GM12872 (cell line): ENCODE measurements at regions not wholly inside any gene's neighbourhood (a gene's known extent, or its start where the extent isn't known, plus 50 kb on each side); places are given as distances from the start of the nearest gene placed in this dataset.

Experiments
- TF ChIP-seq, protein P1 (sequence below): IDR thresholded peaks from 3 replicates; pipeline ENCODE4 v1.5.1; 2011; ENCODE audit warnings: low read depth, mild to moderate bottlenecking, low read length, moderate library complexity; ENCODE audit not compliant: insufficient read depth

GRCh38 chr20:6509374-6509773, 258.1 kb upstream of the BMP2 start:
- TF ChIP-seq, protein P1, sequence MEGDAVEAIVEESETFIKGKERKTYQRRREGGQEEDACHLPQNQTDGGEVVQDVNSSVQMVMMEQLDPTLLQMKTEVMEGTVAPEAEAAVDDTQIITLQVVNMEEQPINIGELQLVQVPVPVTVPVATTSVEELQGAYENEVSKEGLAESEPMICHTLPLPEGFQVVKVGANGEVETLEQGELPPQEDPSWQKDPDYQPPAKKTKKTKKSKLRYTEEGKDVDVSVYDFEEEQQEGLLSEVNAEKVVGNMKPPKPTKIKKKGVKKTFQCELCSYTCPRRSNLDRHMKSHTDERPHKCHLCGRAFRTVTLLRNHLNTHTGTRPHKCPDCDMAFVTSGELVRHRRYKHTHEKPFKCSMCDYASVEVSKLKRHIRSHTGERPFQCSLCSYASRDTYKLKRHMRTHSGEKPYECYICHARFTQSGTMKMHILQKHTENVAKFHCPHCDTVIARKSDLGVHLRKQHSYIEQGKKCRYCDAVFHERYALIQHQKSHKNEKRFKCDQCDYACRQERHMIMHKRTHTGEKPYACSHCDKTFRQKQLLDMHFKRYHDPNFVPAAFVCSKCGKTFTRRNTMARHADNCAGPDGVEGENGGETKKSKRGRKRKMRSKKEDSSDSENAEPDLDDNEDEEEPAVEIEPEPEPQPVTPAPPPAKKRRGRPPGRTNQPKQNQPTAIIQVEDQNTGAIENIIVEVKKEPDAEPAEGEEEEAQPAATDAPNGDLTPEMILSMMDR = no peak

- TF ChIP-seq, protein P1 = no peak
These were observed 260.6 kb upstream of the BMP2 start for GRCh38 chr20:6506906-6507305.

DNA sequence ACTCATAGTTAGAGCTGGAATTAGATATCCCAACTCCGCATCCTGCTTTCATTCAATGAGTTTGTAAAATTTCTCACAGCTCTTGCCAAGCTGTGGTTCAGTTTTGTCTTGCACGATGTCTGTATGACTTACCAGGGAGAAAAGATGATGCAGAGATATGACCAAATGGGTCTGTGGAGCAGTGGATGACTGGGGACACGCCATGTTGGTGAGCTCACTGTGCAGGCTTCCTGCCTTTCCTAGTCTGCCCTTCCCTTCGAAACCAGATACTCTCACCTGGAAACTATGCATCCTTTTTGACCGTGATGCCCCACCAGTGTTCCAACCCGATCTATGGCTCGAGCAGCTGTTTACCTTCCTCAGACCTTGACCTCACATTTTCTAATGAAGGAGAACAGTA, 262.7 kb upstream of the BMP2 start:
- TF ChIP-seq, protein P1 = no peak

DNA sequence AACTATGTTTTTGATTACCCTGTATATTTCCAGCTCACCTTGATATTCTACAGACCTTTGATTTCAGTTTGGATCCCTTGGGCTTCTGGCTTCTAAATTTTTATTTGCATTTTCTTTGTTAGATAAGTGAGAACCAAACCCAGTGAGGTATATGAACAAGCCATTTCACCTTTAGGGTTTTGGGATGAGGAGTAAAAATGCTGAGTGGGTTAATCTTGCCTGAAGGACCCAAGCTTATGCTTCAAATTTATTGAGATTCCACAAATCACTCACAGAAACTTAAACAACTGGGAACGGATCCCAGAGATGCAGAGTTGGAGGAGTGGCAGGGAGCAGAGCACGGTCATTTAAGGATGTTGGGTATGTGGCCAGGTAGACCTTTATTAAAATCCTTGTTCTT, 263.3 kb upstream of the BMP2 start:
- TF ChIP-seq, protein P1 = no peak

- TF ChIP-seq, protein P1 = no peak
These were observed 264.5 kb upstream of the BMP2 start for GRCh38 chr20:6502999-6503398.

- TF ChIP-seq, protein P1 = no peak
These were observed 265.3 kb upstream of the BMP2 start for GRCh38 chr20:6502219-6502618.

DNA sequence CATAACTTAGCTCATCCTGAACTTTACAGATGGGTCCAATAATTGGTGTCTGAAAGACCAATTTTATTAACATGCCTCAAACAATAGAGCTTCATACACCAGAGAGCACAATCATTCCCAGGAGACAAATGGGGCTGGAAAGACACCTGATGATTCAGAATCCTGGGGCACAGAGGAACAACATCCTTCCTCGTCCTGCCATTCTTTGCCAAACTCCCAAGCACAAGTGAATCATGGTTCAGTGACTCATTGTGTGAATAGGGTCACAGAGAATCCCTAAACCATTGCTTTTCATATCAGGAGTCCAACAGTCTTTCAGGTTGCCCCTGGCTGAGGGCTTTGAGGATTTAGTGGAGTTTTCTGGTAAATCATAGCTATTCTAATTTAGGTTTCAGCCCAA, 266.4 kb upstream of the BMP2 start:
- TF ChIP-seq, protein P1 = no peak

- TF ChIP-seq, protein P1 = no peak
These were observed 267.9 kb upstream of the BMP2 start for GRCh38 chr20:6499566-6499965.
